Upper lobe of right lung (tissue), 1 donor: ENCODE measurements at regions not wholly inside any gene's neighbourhood (a gene's known extent, or its start where the extent isn't known, plus 50 kb on each side); places are given as distances from the start of the nearest gene placed in this dataset.

Experiments used
- ATAC-seq: fragments of 200-7000 bp; cut with Tn5 transposase; one replicate; pipeline ENCODE4 v1.9.1; 2020; ENCODE audit warnings: mild to moderate bottlenecking, moderate library complexity
- DNase-seq: peaks from one replicate; pipeline ENCODE4 v3.0.0-alpha.2; 2020
- H3K27ac ChIP-seq: fragments of 200-600 bp; one replicate; pipeline ENCODE4 v1.8.0; 2022
- H3K27me3 ChIP-seq: fragments of 200-600 bp; one replicate; pipeline ENCODE4 v1.8.0; 2022; ENCODE audit warnings: mild to moderate bottlenecking
- H3K36me3 ChIP-seq: fragments of 200-600 bp; one replicate; pipeline ENCODE4 v1.8.0; 2022
- H3K4me1 ChIP-seq: fragments of 200-600 bp; one replicate; pipeline ENCODE4 v1.8.0; 2022
- H3K4me3 ChIP-seq: fragments of 200-600 bp; one replicate; pipeline ENCODE4 v1.8.0; 2022; ENCODE audit warnings: mild to moderate bottlenecking
- H3K9me3 ChIP-seq: fragments of 200-600 bp; one replicate; pipeline ENCODE4 v1.8.0; 2022
- intact Hi-C: fragments of 100-400 bp; cut with DNase I; formaldehyde crosslinking; loops from one replicate; pipeline ENCODE4 v1.11.0; 2022
- TF ChIP-seq, protein P1 (sequence below): fragments of 200-600 bp; IDR thresholded peaks from one replicate; pipeline ENCODE4 v1.8.0; 2022; ENCODE audit warnings: antibody characterized with exemption
- donor health status: DM: no; HTN: yes; CAD: no; lungs with severe emphysema.

DNA sequence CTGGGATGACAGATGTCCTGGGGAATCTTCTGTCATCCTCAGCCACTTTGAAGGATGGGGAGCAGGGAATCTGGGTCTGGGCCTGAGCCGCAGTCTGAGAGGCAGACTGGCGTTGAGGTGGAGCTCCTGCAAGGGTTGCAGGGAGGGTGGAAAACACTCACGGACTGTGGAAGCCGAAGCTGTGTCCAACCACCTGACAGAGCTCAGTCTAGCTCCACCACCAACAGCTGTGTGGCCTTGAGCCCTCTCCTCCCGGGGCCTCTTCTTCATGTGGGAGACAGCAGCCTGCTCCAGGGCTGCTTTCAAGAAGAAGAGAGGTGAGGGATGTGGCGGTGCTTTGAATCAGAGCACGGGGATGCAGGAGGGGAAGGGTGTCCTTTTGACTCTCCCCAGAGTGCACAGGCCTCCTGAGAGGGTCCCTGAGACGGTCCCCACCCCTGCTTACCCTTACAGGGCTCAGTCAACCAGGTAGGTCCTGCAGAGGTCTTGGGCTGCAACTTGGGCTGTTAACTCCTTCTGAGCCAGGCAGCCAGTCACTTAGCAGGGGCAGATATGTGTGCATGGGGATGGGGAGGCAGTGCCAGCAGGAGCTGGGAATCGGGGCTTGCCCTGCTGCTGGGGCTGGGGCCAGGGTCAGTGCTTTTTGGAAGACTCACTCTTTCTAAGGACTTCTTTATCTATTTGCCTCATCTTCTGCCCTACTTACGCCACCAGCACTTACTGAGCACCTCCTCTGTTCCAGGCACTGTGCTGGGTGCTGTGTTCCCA is 216.3 kb downstream of the PTPRU start:
- H3K27me3 ChIP-seq = peaks cover 4% of the 10 kb centered on the region
- intact Hi-C loops = no loop called here
- H3K36me3 ChIP-seq = no peaks in the 10 kb centered on the region
- TF ChIP-seq, protein P1, sequence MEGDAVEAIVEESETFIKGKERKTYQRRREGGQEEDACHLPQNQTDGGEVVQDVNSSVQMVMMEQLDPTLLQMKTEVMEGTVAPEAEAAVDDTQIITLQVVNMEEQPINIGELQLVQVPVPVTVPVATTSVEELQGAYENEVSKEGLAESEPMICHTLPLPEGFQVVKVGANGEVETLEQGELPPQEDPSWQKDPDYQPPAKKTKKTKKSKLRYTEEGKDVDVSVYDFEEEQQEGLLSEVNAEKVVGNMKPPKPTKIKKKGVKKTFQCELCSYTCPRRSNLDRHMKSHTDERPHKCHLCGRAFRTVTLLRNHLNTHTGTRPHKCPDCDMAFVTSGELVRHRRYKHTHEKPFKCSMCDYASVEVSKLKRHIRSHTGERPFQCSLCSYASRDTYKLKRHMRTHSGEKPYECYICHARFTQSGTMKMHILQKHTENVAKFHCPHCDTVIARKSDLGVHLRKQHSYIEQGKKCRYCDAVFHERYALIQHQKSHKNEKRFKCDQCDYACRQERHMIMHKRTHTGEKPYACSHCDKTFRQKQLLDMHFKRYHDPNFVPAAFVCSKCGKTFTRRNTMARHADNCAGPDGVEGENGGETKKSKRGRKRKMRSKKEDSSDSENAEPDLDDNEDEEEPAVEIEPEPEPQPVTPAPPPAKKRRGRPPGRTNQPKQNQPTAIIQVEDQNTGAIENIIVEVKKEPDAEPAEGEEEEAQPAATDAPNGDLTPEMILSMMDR = no peak
- no peak overlapping the region for H3K27ac ChIP-seq
- DNase-seq (no peak), ATAC-seq (no peak)
- H3K4me3 ChIP-seq = no peak overlapping the region
- H3K4me1 ChIP-seq = no peaks in the 10 kb centered on the region
- H3K9me3 ChIP-seq = no peaks in the 10 kb centered on the region

DNA sequence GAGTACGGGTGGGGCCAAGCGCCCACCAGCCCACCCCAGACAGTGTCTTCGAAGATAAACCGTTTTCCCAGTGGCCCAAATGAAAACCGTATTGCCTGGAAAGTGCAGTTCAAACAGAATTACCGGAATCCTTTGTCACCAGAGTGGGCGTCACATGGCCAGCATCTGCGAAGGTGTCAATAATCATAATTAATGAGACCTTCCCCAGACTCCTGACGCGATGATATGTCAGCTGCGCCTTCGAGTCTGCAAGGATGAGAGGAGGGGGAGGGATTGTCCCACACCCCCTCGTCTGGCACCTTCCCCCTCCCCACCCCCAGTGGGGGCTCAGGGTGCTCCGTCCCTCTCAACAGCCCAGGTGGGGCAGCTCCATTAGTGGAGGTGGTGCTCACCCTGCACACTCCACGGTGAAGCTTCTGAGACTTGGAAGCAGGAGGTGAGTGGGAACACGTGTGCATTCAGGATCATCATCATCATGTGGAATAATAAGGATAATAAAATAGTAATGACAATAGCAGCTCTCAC is 215.1 kb downstream of the PTPRU start:
- TF ChIP-seq, protein P1 = no peak
- Histone ChIP-seq H3K4me1 (no peaks in the 10 kb centered on the region), H3K4me3 (no peak overlapping the region), H3K9me3 (no peaks in the 10 kb centered on the region), H3K27me3 (peaks cover 4% of the 10 kb centered on the region), H3K27ac (no peak overlapping the region), H3K36me3 (no peaks in the 10 kb centered on the region)
- intact Hi-C loops = no loop called here
- ATAC-seq = no peak
- no peak for DNase-seq

DNA sequence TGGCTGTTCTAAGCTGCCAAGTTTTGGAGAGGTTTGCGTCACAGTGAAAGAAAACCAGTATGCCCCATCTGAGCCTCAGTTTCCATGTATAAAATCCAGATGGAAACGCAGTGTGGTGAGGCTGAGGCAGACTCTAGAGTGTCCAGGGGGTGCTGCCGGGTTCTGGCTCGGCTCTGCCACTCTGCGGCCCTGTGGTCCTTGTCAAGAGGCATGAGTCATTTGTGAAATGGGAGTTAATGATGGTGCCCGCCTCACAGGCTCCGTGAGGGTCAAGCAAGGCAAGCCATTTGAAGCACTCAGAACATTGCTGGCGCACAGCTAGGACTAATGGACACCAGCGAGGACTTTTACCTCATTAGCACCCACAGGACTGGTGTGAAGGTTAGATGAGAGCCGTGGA is 214.3 kb downstream of the PTPRU start:
- TF ChIP-seq, protein P1 = no peak
- Histone ChIP-seq H3K4me1 (no peaks in the 10 kb centered on the region), H3K36me3 (no peaks in the 10 kb centered on the region), H3K4me3 (no peak overlapping the region), H3K27me3 (peaks cover 4% of the 10 kb centered on the region), H3K27ac (no peak overlapping the region), H3K9me3 (no peaks in the 10 kb centered on the region)
- intact Hi-C loops = no loop called here
- DNase-seq (no peak), ATAC-seq (no peak)

DNA sequence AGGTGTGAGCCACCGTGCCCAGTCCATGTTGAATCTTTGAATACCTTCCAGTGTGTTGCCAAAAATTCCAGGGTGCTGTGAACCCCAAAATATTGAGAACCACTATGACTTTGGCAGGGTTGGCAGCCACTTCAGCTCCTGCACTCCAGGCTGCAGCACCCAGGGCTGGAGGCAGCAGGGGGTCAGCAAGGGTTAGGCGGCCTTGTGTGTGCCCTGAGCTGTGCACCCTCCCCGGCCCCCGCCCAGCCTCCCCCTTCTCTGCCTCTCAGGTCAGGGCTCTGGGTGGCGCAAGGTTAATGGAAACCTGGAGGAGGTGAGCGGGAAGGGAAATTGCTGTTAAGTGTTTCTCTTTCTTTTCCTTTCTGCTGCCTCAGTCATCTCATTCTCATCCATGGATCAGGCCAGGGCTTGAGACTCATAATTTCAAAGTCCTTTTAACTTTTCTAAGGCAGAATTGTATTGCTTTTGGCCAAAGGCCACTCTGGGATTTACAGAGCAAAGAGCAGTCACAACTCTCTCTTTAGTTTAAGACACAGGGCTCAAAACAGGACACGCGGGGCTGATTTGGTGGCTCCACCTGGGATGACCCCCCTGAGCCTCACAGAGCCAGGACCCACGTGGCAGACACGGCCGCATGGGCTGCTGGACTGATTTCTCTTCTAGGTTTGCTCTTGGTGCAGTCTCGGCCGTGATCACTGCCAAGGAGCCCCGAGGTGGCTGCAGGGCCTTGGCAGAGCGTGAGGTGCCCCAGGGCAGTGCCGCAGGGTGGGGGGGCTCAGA is 212.3 kb downstream of the PTPRU start:
- DNase-seq (no peak), ATAC-seq (no peak)
- Histone ChIP-seq H3K27me3 (peaks cover 7% of the 10 kb centered on the region), H3K9me3 (no peaks in the 10 kb centered on the region), H3K36me3 (no peaks in the 10 kb centered on the region), H3K4me3 (no peak overlapping the region), H3K4me1 (no peaks in the 10 kb centered on the region), H3K27ac (no peak overlapping the region)
- TF ChIP-seq, protein P1 = no peak
- intact Hi-C loops = no loop called here

DNA sequence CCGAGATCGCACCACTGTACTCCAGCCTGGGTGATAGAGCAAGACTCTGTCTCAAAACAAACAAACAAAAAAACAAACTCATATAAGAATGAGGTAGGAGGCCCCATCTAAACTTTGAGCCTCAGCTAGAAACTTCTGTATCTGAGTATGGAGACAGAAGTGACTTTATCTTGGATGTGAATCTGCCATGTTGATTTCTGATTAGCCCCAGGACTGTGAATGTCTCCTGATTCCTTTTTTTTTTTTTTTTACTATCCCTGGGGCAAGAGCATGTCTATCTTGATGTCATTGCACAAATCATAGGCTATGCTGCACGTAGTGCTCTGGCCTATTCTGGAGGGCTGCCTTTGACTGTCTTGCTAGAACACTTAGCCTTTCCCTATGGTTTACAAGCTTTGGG is 211.0 kb downstream of the PTPRU start:
- H3K36me3 ChIP-seq = no peaks in the 10 kb centered on the region
- DNase-seq (no peak), ATAC-seq (no peak)
- no peak overlapping the region for H3K27ac ChIP-seq
- no peaks in the 10 kb centered on the region for H3K9me3 ChIP-seq
- H3K4me3 ChIP-seq = no peak overlapping the region
- H3K27me3 ChIP-seq = peaks cover 3% of the 10 kb centered on the region
- intact Hi-C loops = no loop called here
- TF ChIP-seq, protein P1 = no peak
- H3K4me1 ChIP-seq = no peaks in the 10 kb centered on the region
